OCI-M1 (cell line): ENCODE measurements at regions not wholly inside any gene's neighbourhood (a gene's known extent, or its start where the extent isn't known, plus 50 kb on each side); places are given as distances from the start of the nearest gene placed in this dataset.

Source experiments
- DNase-seq: peaks from one replicate; lab custom pipeline; 2025; lab: John Stamatoyannopoulos, UW

DNA sequence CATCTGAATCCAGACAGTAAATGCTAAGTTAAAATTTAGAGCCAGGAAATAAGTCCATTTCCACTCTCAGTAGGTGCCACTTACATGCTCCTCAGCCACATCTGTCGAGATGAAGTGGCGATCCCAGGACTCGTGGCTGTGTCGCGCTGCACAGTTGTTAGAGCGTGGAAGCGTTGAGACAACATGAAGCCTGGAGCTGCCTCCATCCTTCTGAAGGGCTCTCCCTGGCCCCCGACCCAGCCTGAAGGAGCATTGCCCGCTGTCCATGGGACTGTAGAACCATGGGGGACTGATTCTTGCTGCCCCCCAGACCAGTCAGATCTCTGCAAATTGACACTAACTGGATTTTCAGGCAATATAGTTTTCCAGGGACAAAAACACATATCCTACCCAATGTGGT is 58.9 kb downstream of the IRX1 start:
- no peak for DNase-seq

DNA sequence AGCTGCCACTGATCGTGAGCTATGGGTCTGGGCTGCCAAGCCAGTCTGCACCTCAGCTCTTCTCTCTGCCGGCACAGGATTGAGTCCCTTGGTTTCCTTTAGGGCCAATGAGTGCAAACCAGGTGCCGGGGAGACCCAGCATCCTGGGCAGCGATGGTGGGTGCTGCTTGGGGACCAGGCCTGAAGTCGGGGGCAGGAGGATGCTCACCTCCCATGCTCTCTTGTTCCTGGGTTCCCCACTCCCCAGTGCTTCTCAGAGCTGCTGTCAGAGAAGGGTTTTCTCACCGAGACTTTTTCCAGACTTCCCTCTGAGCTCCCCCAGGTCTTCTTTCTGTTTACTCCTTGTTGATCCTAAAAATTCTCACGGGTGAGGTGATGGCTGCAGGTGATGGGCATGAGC is 61.2 kb downstream of the IRX1 start:
- no peak for DNase-seq

DNA sequence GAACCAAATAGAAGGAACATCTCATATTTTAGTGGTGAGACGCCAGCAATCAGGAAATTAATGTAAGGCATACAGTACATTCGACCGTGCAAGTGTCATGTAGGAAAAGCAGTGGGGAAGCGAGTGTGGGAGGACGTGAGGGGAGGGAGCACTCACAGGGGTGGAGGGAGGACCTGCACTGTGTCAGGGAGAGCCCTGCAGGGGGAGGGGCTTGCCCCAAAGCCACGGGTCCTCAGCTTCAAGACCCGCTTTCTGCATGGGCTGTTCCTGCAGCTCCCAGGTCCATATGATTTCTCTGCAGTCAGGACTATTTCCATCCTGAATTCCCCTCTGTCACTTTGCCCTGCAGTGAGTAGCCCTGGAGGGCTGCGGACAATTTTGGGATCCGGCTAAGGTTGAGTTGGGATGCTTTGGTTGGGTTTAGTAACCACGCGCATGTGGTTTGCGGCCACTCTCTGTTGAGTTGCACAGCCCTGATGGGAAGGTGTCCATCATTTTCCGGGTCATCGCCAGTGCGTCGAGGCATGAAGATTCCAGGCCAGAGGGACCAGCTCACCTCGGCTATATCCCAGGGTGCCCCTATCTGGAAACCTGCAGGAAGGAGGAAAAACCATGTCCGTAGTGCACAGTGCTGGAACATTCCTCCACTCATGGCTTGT is 61.9 kb downstream of the IRX1 start:
- no peak for DNase-seq

DNA sequence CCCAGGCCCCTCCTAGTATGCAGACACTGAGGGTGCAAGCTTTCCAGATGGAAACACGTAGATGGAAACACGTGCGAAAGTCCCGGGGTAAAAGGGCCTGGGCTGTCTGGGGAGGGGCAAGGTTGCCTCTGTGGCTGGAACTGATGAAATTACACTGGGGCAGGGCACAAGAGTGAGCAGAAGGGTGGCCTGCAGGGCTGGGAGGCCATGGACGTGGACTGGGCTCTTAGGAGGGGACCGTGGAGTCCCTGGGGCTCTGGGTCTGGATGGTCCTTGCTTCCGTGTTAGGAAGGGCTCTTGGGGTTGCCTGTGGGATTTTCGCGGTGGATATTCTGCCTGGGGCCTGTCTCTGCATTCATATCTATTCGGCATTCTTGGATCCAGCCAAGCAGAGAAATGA is 63.3 kb downstream of the IRX1 start:
- no peak for DNase-seq

DNA sequence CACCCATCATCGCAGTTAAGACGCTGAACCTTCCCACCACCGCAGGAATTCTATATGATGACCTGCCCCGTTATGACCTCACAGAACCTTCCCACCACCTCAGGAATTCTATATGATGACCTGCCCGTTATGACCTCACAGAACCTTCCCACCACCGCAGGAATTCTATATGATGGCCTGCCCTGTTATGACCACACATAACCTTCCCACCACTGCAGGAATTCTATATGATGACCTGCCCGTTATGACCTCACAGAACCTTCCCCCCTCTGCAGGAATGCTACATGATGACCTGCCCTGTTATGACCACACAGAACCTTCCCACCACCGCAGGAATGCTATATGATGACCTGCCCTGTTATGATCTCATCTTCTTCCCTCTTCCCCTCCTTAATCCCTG is 64.3 kb downstream of the IRX1 start:
- no peak for DNase-seq

DNA sequence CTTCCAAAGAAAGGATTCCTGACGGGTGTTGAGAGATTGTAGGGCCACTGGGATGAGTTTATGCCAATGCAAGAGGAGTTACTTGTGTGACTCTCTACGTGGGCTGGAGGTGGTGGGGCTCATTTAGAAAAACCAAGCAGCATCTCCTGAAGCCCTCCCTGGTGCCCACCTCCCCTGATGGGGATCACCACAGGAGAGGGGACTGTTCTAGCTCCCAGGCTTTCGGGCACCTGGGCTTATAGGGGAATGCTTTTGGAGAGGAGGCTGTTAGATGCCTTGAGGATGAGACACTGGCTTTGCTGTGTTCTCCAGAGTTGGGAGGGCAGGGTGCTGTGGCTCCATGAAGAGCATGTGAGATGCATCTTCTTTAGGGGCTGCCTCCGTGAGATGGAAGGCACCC is 65.0 kb downstream of the IRX1 start:
- DNase-seq, result no peak

DNA sequence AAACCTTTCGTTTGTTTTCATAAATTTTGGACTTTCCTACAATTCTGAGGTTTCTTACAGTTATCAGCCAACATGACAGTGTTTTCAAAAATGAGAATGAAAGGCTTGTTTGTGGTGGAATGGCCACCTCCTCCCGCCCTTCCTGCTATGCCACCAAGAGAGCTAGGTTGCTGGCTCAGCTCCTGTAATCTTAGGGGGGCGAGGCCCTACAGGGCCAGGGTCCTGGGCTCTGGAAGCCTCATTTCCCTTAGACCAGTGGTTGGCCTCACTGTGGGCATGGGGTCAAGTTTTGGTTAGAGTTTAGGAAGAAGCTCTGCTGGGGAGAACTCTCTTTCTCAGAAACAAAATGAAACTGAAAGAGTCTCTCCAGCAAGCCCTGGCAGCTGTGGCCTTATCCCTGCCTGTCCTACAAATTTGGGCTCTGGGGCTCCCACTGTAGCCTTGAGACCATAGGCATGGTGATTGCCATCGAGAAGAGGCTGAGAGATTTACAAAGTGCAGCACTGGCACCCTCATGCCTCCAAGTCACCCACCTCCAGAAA is 66.2 kb downstream of the IRX1 start:
- peak; percentile 62 for DNase-seq

DNA sequence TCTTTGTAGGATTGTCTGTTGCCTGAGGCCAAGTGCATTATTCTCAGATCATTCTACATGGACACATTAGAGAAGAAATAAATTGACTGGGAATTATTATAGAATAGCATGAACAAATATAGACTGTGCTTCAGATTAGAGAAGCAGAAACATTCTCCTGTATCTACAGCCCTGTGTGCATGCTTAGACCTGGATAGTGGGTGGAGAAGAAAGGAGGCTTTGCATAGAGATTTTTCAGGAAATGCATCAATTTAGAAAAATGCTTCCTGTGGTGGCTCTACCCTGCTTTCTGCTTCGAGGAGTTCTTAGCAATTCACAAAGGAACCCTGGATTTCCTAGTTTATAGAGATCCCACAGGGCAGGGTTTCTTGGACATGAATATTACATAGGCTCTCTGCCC is 66.7 kb downstream of the IRX1 start:
- peak; percentile 40 for DNase-seq

DNA sequence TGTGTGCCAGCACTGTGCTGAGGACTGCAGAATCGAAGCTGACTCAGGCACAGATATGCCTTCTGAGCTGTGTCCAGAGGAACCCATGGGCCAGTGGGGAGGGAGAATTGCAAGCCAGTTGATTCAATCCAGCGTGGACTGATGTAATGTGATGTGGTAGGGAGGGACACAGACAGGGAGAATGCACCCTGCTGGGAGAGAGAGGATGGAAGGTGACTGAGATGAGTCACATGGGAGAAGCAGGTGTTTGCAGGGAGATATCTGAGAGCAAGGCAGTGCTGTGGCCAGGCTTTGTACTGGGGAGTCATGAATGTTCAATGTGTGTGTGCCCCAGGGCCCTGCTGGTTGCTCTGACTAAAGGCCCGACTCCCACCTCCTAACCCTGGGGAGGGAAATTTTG is 75.7 kb downstream of the IRX1 start:
- no peak for DNase-seq

DNA sequence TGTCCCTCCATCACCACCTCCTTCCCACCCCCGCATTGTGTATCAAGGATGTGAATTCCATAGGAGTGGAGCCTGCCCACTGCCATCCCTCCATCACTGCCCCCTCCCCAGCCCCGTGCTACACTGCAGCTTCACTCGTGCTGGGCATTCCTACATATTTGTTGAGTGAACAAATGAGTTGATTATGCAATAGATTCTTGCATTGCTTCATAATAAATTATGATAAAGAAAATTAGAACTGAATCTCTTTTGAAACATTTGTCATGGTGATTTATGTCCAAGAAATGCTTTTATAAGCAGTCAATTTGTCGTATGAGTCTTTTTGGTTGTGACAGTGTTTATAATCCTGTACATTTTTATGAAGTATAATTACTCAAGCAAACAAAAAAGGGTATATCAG is 83.2 kb downstream of the IRX1 start:
- DNase-seq, result no peak

DNA sequence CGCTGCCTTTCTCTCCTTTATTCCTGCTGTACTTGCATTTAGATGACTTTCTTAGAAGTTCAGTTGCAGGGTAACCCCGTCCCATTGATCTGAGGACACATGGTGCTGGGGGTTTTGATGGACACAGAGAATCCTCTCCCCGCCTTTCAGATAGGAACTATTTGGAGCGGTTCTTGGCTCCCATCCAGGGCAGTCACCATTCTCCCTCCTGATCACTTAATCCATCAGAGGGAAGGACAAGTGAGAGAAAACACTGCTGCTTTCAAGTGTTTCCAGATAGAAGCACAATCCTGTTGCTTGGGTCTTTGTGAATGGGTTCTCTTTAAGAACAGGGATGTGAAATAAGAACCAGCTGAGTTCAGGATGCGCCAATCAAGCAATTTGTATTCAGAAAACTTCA is 85.2 kb downstream of the IRX1 start:
- no peak for DNase-seq

DNA sequence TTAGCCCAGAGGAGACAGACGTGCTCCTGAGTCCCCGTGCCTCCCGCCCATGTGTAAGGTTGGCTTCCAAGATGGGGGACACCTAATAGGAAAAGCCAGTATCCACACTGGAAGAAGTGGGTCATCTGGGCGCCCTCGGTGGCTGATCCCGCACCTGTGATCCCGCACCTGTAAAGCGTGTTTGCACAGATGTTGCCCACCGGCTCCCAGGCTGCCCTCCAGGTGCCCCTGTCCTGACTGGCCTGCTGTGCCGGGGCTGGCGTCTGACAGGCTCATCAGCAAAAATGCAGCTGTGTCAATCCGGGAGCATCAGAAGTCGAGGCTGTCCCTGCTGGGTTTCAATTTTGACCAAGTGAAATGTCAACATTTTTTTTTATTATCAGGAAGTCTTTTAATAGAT is 88.5 kb downstream of the IRX1 start:
- DNase-seq, result no peak

DNA sequence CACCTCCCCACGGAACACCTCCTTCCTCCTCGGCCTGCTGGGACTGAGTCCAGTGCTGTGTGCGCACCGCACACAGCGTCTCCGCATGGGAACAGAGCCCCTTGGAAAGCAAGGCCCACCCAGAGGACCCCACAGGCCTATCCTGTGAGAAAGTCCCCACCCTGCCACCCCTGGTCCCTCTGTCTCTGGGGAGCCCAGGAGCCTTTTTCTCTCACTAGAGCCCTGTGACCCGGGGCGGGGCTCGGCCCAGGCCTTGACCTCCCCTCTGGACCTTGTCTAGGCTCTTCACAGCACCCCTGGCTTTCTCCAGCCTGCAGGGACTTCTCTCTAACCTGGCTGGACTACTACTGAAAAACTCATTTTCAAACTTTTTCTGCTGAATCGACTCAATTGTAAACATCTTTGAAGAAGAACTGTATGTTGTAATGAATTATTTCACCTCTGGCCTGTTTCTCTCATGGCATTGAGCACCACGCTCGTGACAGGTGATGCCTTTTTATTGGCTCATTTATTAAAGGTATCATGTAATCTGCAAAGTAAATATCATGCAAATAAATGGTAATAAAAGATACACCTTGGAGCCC is 89.2 kb downstream of the IRX1 start:
- no peak for DNase-seq

DNA sequence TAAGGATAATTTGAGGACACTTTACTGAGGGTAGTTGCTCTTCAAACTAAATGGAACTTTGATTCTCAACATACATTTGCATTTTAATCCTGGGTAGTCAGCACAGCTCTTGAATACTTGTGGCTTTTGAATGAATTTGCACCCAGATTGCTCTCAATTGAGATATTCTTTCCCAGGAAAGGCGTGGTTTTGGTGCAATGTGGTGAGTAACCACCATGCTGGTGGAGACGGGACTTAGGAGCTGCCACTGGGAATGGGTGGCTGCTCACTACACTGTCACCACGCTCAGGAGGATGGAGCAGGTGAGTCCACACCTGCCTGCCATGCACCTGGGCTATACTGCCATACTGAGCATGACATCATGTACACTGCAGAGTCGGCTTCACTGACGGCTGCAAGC is 99.2 kb downstream of the IRX1 start:
- no peak for DNase-seq

DNA sequence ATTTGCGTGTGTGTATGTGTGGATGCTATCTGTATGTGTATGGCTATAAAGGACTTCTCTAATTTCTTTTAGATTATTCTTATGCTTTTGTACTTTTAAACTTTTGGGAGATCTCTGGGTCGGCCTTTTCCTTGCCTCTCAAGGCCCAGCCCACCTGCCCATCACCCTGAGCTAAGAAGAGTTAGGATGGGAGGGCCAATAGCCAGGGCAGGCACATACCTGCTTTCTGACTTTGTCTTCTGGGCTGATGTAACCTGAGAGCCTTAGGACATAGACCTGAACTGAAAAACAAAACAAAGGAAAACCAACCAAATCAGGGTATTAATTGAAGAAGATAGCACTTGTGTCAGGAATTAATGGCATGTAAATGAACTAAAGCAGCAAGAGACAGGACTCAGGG is 100.2 kb downstream of the IRX1 start:
- DNase-seq, result no peak

DNA sequence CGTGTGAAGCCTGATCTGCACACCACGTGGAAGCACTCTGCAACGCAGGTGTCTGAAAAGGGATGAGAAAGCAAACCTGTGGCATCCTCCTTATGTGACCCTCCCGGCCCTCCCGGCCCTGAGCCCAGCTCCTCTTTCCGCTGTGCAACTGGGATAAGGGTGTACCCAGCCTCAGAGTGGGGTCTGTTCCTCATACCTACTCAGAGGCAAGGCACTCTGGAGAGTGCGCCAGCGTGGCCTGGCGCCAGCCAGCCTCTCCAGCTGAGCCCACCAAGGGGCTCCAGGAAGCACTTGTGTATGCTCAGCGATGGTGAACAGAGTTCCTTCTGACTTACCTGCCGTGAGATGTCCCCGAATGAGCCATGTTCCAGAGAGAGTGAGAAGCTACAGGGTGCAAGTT is 102.8 kb downstream of the IRX1 start:
- DNase-seq, result no peak

DNA sequence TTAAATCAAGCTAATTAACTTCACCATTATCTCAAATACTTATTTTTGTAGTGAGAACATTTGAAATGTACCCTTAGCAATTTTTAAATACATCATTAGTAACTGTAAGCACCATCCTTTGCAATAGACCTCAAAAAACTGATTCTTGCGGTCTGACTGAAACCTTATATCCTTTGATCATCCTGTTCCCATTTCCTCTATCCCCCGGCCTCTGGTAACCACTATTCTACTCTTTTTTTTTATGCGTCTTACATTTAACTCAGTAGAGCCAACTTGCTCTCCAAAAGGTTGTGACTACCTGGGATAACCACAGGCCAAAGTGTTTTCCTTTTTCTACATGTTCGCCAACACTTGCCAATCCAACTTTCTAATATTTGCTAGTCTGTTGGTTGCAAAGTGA is 106.1 kb downstream of the IRX1 start:
- no peak for DNase-seq

DNA sequence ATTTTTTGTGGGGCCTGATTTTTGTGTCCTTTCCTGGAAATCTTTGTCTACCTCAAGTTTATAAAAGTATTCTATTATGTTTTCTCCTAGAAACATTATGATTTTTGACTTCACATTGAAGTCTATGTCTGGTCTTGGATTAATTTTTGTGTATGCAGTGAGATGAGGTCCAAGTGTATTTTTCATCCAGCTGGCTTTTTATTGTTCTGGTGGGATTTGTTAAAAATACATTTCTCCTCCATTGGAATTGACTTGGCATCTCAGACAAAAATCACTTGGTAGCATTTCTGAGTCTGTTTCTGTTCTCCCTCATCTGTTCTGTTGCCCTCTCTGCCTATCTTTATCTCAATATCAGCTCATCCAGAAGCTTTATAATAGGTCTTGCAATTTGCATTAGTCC is 109.0 kb downstream of the IRX1 start:
- DNase-seq, result no peak

DNA sequence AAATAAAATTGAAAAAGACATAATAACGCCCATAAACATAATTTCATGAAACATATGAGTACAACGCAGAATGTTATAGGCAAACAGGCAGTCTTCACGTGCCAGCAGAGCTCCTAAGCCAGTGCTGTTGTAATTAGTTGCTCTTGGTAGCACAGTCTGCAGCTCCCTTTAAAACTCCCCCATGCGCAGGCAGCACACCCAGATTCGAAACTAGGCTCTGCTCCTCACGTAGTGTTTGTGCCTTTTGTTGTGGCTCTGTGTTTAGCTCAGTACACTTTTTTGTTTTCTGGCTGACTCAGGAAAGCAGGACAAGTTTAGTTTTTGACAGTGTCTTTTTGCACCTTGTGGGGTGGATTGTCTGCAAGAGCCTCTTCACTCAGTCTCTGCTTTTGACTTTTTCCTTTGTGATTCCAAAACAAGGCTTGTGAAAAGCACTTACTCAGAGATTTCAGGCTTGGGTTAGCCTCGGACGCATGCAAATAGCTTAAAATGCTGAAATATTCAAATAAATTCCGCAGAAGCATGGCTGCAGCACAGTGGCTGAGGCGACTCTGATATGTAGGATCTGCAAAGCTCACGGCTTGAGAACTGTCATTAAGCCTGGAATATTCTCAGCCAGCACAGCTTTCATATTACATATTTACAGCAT is 113.6 kb downstream of the IRX1 start:
- DNase-seq, result no peak

DNA sequence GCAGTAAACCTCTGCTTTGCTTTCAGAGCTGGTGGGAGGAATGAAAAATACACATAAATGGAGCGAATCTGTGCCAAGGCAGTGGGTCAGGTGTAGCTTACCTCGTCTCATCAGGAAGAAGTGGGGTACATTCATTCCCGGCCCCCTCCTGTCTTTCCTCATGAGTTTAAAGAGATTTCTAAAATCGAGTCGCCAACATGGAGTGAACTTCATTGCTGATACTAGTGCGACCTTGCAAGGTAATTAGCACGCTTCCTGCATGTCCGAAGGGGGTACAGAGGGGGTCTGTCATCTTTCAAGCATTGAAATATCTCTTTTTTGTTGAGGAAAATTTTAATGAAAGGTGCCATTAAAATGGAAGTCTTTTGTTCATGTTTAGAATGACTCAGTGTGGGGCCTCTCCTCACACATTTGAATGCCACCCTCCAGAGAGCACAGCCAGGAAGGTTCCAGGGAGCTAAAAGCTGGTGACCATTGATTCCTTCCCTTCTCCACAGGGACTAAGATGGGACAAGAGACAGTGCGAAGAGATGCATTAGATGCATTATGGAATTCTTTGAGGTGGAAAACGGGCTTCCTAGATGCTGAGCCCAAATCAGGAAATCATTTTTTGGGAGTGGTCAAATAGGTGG is 114.2 kb downstream of the IRX1 start:
- no peak for DNase-seq

DNA sequence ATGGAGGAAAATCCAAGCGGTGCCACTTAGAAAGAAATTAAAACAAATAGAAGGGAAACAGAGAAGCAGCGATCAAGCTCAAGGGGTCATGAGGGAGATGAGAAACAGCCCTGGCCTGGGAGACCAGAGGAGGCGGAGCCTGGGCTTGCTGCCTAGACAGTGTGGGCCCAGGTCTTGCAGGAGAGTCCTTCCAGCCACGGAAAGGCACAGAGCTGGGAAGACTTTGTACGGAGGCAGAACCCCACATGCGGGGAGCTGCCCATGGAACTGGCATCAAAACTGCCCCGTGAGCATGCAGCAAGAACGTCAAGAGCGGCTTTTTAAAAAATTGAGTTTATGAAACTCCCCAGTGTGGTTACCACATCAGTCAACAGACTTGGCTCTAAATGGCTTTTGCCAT is 119.4 kb downstream of the IRX1 start:
- DNase-seq, result no peak

DNA sequence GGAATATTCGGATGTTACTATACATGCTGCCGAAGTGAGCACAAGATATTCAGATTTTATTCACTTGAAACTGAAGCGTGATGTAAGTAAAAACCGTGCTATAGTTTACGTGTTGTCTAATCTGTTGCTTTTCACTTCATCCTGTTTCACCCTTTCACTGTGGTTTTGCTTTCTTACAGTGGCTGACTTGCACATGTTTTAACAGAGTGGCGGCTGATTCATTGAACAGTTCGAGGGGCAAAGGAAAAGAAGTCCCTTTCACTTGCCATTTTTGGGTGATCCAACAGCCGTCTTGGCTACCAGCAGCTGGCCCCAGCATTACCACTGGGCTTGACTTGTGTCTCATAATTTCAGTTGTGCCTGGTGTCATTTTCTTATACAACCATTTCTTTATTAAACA is 134.0 kb downstream of the IRX1 start:
- no peak for DNase-seq

DNA sequence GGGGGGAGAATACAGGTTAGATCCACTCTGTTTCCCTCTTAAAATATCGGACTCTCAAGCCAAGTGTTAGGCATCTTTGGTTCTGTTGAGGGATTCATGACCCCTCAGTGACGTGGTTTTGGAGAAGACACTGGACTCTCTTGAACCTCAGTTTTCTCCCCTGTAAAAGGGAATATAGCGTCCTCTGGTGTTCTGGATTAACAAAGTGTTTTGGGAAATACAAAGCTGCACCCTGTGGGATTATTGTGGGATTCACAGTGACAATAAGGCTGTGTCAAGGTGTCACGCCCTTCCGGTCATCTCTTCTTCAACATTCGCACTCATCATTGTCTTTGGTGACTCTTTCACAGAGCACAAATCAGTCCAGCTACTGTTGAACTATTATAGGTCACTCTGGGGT is 139.0 kb downstream of the IRX1 start:
- no peak for DNase-seq
